Activated CD8-positive, alpha-beta memory T cell treated with anti-CD3 and anti-CD28 coated beads, Interleukin-2, amount 10 ng/mL, durations not matched to agents 7 days and 5 days (primary cell): ENCODE measurements at regions not wholly inside any gene's neighbourhood (a gene's known extent, or its start where the extent isn't known, plus 50 kb on each side); places are given as distances from the start of the nearest gene placed in this dataset.

Source experiments
- ATAC-seq: fragments of 150-1000 bp; cut with Tn5 transposase; one replicate; pipeline ENCODE4 v1.10.0; 2021; ENCODE audit warnings: moderate library complexity
- CTCF ChIA-PET: fragments of 350-600 bp; sonication (Branson Sonifier 250); formaldehyde crosslinking; loops from one replicate; lab custom pipeline; 2021; ENCODE audit warnings: antibody characterized with exemption; lab: Charles Lee
- DNase-seq: peaks from one replicate; pipeline ENCODE4 v3.0.0-alpha.2; 2020
- H3K27ac Mint-ChIP-seq: one replicate; pipeline ENCODE4 v1.8.0; 2021; ENCODE audit warnings: mild to moderate bottlenecking, mixed read lengths
- H3K27me3 Mint-ChIP-seq: one replicate; pipeline ENCODE4 v1.8.0; 2021; ENCODE audit warnings: mixed read lengths
- H3K36me3 Mint-ChIP-seq: one replicate; pipeline ENCODE4 v1.8.0; 2021; ENCODE audit warnings: mild to moderate bottlenecking, mixed read lengths
- H3K4me1 Mint-ChIP-seq: one replicate; pipeline ENCODE4 v1.8.0; 2021; ENCODE audit warnings: mixed read lengths
- H3K4me3 Mint-ChIP-seq: one replicate; pipeline ENCODE4 v1.8.0; 2021; ENCODE audit warnings: mild to moderate bottlenecking, moderate library complexity, mixed read lengths
- H3K9me3 Mint-ChIP-seq: one replicate; pipeline ENCODE4 v1.8.0; 2022; ENCODE audit warnings: low read depth, mixed read lengths

DNA sequence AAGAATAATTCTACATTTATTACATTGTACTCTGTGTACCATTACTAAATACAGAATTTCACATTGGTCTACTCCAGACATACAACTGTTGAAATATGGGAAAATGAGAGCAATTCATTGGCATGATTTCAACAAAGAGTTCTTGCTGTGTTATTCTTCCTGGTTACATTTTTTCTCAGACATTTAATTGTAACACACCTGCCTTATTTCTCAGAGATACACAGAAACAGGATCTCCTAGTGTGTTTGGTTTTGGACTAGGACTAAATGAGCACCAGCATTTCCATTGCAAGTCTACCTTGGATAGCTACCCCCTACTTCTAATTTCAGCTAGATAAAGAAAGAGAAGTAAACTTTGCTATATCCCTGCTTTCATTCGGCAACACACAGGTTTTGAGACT lies 274.3 kb upstream of the CNTN4 start:
- H3K27me3 Mint-ChIP-seq: no peaks in the 10 kb centered on the region
- CTCF ChIA-PET: no interaction called here
- H3K36me3 Mint-ChIP-seq: no peaks in the 10 kb centered on the region
- peaks cover 5% of the 10 kb centered on the region for H3K9me3 Mint-ChIP-seq
- no peaks in the 10 kb centered on the region for H3K4me1 Mint-ChIP-seq
- no peak for ATAC-seq
- H3K4me3 Mint-ChIP-seq: no peak overlapping the region
- H3K27ac Mint-ChIP-seq: no peak overlapping the region
- DNase-seq: no peak

DNA sequence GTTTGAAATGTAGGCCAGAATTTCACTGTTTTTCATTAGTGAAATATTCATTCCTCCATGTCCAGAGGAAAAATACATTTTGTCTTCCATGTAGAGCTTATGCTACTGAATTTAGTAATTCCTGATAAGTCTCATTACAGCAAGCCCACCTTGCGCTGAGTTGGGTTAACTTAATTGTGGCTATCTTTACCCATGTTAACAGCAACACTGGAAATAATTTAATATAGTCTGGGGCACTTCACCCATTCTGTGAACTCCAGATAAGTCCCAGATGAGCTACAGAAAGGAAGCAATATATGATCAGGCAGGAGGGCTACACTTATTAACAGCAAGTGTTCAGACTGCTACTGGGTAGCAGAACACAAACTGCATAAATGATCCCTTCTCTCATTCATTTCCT lies 270.1 kb upstream of the CNTN4 start:
- ATAC-seq (no peak), DNase-seq (no peak)
- CTCF ChIA-PET: no interaction called here
- no peak overlapping the region for H3K4me3 Mint-ChIP-seq
- H3K4me1 Mint-ChIP-seq: no peaks in the 10 kb centered on the region
- no peak overlapping the region for H3K27ac Mint-ChIP-seq
- H3K36me3 Mint-ChIP-seq: no peaks in the 10 kb centered on the region
- H3K9me3 Mint-ChIP-seq: peaks cover 5% of the 10 kb centered on the region
- no peaks in the 10 kb centered on the region for H3K27me3 Mint-ChIP-seq

DNA sequence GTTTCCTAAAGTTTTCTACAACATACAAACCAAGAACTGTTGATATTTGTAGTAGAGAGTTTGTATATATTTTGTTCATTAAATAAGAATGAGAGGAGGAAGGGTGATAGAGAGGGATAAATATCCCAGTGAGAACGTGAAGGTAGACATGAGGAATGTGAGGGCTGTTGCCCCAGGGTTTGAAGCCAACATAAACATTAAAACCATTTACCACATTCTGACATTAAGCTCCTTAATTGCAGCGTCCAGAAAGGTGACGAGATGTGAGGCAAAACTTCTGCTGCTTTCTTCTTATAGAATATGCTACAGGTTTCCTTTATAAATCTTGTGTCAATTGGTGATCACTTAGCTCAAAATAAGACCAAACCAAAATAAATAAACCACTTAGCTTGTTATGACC lies 267.8 kb upstream of the CNTN4 start:
- Mint-ChIP-seq H3K4me1 (no peaks in the 10 kb centered on the region), H3K4me3 (no peak overlapping the region), H3K9me3 (peaks cover 2% of the 10 kb centered on the region), H3K27me3 (no peaks in the 10 kb centered on the region), H3K27ac (no peak overlapping the region), H3K36me3 (no peaks in the 10 kb centered on the region)
- CTCF ChIA-PET: no interaction called here
- ATAC-seq: no peak
- no peak for DNase-seq

- CTCF ChIA-PET: no interaction called here
- no peak for DNase-seq
- no peak for ATAC-seq
- Mint-ChIP-seq H3K27me3 (no peaks in the 10 kb centered on the region), H3K36me3 (no peaks in the 10 kb centered on the region), H3K27ac (no peak overlapping the region), H3K4me3 (no peak overlapping the region), H3K4me1 (no peaks in the 10 kb centered on the region), H3K9me3 (no peaks in the 10 kb centered on the region)
These were observed 266.3 kb upstream of the CNTN4 start for GRCh38 chr3:1832395-1832794.

GRCh38 chr3:1843111-1843510 lies 255.6 kb upstream of the CNTN4 start:
- DNase-seq (no peak), ATAC-seq (no peak)
- CTCF ChIA-PET: no interaction called here
- no peak overlapping the region for H3K4me3 Mint-ChIP-seq
- H3K27me3 Mint-ChIP-seq: no peaks in the 10 kb centered on the region
- H3K9me3 Mint-ChIP-seq: peaks cover 9% of the 10 kb centered on the region
- H3K27ac Mint-ChIP-seq: no peak overlapping the region
- no peaks in the 10 kb centered on the region for H3K4me1 Mint-ChIP-seq
- no peaks in the 10 kb centered on the region for H3K36me3 Mint-ChIP-seq

DNA sequence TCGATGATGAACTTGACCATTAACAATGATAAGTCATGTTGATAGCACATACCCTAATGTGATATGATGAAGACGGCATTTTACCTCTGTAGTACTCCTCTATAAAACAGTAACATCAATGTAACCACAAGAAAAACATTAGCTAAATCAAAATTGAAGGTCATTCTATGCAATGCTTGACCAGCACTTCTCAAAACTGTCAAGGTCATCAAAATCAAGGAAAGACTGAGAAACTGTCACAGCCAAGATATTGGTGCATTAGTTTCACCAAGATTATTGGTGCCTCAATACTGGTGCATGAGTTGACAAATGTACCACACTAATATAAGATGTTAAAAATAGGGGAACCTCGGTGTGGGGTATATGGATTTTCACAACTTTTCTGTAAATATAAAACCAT lies 251.1 kb upstream of the CNTN4 start:
- Mint-ChIP-seq H3K4me3 (no peak overlapping the region), H3K27ac (no peak overlapping the region), H3K4me1 (no peaks in the 10 kb centered on the region), H3K9me3 (peaks cover 3% of the 10 kb centered on the region), H3K36me3 (no peaks in the 10 kb centered on the region), H3K27me3 (no peaks in the 10 kb centered on the region)
- ATAC-seq (no peak), DNase-seq (no peak)
- CTCF ChIA-PET: no interaction called here

DNA sequence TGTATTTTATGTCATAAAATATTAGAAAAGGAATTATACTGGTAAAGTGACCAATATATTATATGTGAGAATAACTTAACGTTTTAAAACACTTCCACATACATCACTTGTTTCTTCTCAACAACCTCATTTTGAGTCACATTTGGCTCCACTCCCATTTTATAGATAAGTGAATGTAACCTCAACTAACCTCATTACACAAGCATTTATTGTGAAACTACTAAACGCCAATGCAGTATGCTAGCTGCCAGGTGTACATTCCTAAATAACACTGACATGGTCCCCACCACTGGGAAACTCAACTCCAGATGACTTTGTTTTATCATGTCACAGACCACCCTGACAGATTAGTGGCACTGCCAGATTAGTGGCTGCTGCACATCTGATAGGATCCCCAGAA lies 249.7 kb upstream of the CNTN4 start:
- no peak overlapping the region for H3K4me3 Mint-ChIP-seq
- no peaks in the 10 kb centered on the region for H3K27me3 Mint-ChIP-seq
- no peaks in the 10 kb centered on the region for H3K9me3 Mint-ChIP-seq
- H3K4me1 Mint-ChIP-seq: no peaks in the 10 kb centered on the region
- no peak overlapping the region for H3K27ac Mint-ChIP-seq
- no peak for ATAC-seq
- no peaks in the 10 kb centered on the region for H3K36me3 Mint-ChIP-seq
- DNase-seq: no peak
- CTCF ChIA-PET: no interaction called here

- Mint-ChIP-seq H3K27me3 (no peaks in the 10 kb centered on the region), H3K4me3 (no peak overlapping the region), H3K27ac (no peak overlapping the region), H3K4me1 (no peaks in the 10 kb centered on the region), H3K36me3 (no peaks in the 10 kb centered on the region), H3K9me3 (peaks cover 10% of the 10 kb centered on the region)
- DNase-seq (no peak), ATAC-seq (no peak)
- CTCF ChIA-PET: no interaction called here
These were observed 245.7 kb upstream of the CNTN4 start for GRCh38 chr3:1852950-1853349.

DNA sequence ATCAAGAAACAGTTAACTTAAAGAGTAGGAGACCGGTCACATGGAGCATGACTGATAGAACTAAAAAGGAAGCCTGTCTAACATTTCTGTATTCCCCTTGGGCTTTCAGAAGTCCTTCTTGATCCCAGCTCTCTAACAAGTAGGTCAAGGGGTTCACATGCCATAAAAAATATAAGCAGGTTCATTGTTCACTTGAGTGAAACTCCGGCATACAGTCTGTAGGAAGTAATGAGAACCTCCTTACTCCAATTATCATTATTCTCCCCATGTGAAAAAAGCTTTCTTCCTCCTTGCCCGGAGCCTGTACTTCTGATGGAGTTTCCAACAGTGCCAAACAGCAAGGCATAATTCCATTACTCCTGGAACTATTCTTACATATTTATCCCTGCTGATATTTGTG lies 242.8 kb upstream of the CNTN4 start:
- DNase-seq (no peak), ATAC-seq (no peak)
- no peak overlapping the region for H3K27ac Mint-ChIP-seq
- no peaks in the 10 kb centered on the region for H3K36me3 Mint-ChIP-seq
- H3K27me3 Mint-ChIP-seq: no peaks in the 10 kb centered on the region
- CTCF ChIA-PET: no interaction called here
- peaks cover 13% of the 10 kb centered on the region for H3K9me3 Mint-ChIP-seq
- H3K4me3 Mint-ChIP-seq: no peak overlapping the region
- H3K4me1 Mint-ChIP-seq: no peaks in the 10 kb centered on the region

- Mint-ChIP-seq H3K36me3 (no peaks in the 10 kb centered on the region), H3K4me3 (no peak overlapping the region), H3K4me1 (no peaks in the 10 kb centered on the region), H3K27me3 (no peaks in the 10 kb centered on the region), H3K9me3 (peaks cover 3% of the 10 kb centered on the region), H3K27ac (no peak overlapping the region)
- ATAC-seq: no peak
- CTCF ChIA-PET: no interaction called here
- no peak for DNase-seq
These were observed 227.9 kb upstream of the CNTN4 start for GRCh38 chr3:1870738-1871137.

DNA sequence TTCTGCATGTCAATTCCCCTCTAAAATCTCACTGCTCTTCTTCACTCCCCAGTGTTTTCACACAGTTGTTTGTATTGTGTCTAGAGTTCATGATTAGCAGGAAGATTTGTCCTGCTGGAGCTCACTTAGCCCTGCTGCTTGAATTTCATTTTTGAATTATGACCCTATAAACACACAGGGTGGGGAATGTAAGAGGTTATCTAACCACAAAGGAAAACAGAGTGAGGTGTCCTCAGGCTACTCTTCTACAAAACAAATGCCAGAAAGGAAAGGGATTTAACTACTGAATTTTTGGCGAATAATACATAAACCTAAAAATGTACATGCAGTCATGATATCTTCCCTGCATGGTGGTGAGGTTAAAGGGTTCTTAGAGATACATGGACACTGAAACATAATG lies 215.1 kb upstream of the CNTN4 start:
- CTCF ChIA-PET: no interaction called here
- Mint-ChIP-seq H3K4me3 (no peak overlapping the region), H3K27me3 (no peaks in the 10 kb centered on the region), H3K36me3 (no peaks in the 10 kb centered on the region), H3K4me1 (no peaks in the 10 kb centered on the region), H3K9me3 (peaks cover 8% of the 10 kb centered on the region), H3K27ac (no peak overlapping the region)
- no peak for ATAC-seq
- no peak for DNase-seq

- no peak overlapping the region for H3K4me3 Mint-ChIP-seq
- CTCF ChIA-PET: no interaction called here
- DNase-seq: no peak
- H3K9me3 Mint-ChIP-seq: peaks cover 22% of the 10 kb centered on the region
- ATAC-seq: no peak
- no peaks in the 10 kb centered on the region for H3K27me3 Mint-ChIP-seq
- H3K27ac Mint-ChIP-seq: no peak overlapping the region
- H3K4me1 Mint-ChIP-seq: no peaks in the 10 kb centered on the region
- no peaks in the 10 kb centered on the region for H3K36me3 Mint-ChIP-seq
These were observed 206.2 kb upstream of the CNTN4 start for GRCh38 chr3:1892459-1892858.

GRCh38 chr3:1902416-1902815 lies 196.2 kb upstream of the CNTN4 start:
- CTCF ChIA-PET: no interaction called here
- Mint-ChIP-seq H3K9me3 (peaks cover 6% of the 10 kb centered on the region), H3K27me3 (no peaks in the 10 kb centered on the region), H3K4me1 (no peaks in the 10 kb centered on the region), H3K27ac (no peak overlapping the region), H3K36me3 (no peaks in the 10 kb centered on the region), H3K4me3 (no peak overlapping the region)
- ATAC-seq (no peak), DNase-seq (no peak)

GRCh38 chr3:1903111-1903510 lies 195.6 kb upstream of the CNTN4 start:
- ATAC-seq (no peak), DNase-seq (no peak)
- Mint-ChIP-seq H3K27me3 (no peaks in the 10 kb centered on the region), H3K27ac (no peak overlapping the region), H3K4me1 (no peaks in the 10 kb centered on the region), H3K36me3 (no peaks in the 10 kb centered on the region), H3K4me3 (no peak overlapping the region), H3K9me3 (peaks cover 6% of the 10 kb centered on the region)
- CTCF ChIA-PET: no interaction called here

- no peak for ATAC-seq
- H3K27ac Mint-ChIP-seq: no peak overlapping the region
These were observed 190.8 kb upstream of the CNTN4 start for GRCh38 chr3:1907911-1908310.

More at GRCh38 chr3:1907911-1908310, 190.8 kb upstream of the CNTN4 start:
- no peaks in the 10 kb centered on the region for H3K36me3 Mint-ChIP-seq
- DNase-seq: no peak
- no peaks in the 10 kb centered on the region for H3K27me3 Mint-ChIP-seq
- CTCF ChIA-PET: no interaction called here
- H3K4me1 Mint-ChIP-seq: no peaks in the 10 kb centered on the region
- H3K9me3 Mint-ChIP-seq: peaks cover 2% of the 10 kb centered on the region
- H3K4me3 Mint-ChIP-seq: no peak overlapping the region
